HCT116 (cell line): ENCODE measurements at regions not wholly inside any gene's neighbourhood (a gene's known extent, or its start where the extent isn't known, plus 50 kb on each side); places are given as distances from the start of the nearest gene placed in this dataset.

Source experiments
- CTCF ChIP-seq, 3 experiments: fragments of 200-600 bp in 1 of 3; sonication (generic) in 1 of 3; IDR thresholded peaks in 2 of 3; conservative IDR thresholded peaks in 1 of 3; 2 replicates each; pipeline ENCODE4 v1.5.1; 2012 to 2017; ENCODE audit warnings: low read depth in 2 of 3, low read length in 2 of 3, antibody characterized with exemption in 1 of 3, borderline replicate concordance in 1 of 3, control low read depth in 1 of 3, mild to moderate bottlenecking in 1 of 3, mixed read lengths in 1 of 3, mixed run types in 1 of 3, moderate library complexity in 1 of 3; ENCODE audit not compliant: insufficient read depth in 1 of 3
- JUND ChIP-seq: IDR thresholded peaks from 2 replicates; pipeline ENCODE4 v1.6.1; 2012
- MAX ChIP-seq: IDR thresholded peaks from 2 replicates; pipeline ENCODE4 v1.6.1; 2012
- POLR2A ChIP-seq: IDR thresholded peaks from 2 replicates; pipeline ENCODE4 v1.7.0; 2011; ENCODE audit warnings: borderline replicate concordance; ENCODE audit not compliant: insufficient read depth, insufficient read length; ENCODE audit errors: extremely low read depth
- POLR2AphosphoS5 ChIP-seq: IDR thresholded peaks from 2 replicates; pipeline ENCODE4 v1.6.1; 2011; ENCODE audit warnings: mild to moderate bottlenecking, low read depth, low read length, moderate library complexity
- REST ChIP-seq: IDR thresholded peaks from 2 replicates; pipeline ENCODE4 v1.6.1; 2012; ENCODE audit warnings: low read depth
- SIN3A ChIP-seq: IDR thresholded peaks from 2 replicates; pipeline ENCODE4 v1.6.1; 2012; ENCODE audit warnings: low read depth
- SP1 ChIP-seq: IDR thresholded peaks from 2 replicates; pipeline ENCODE4 v1.6.1; 2012; ENCODE audit warnings: low read depth

- TF ChIP-seq CTCF (IDR thresholded peaks at IDR 0.05 in 2 of 3, conservative IDR thresholded peaks at IDR 0.05 in 1 of 3; ENCODE audit: borderline replicate concordance in 1 of 3, insufficient read depth in 1 of 3, low read depth in 2 of 3, low read length in 2 of 3), result no peak
- TF ChIP-seq SP1, result no peak
- no peak for TF ChIP-seq POLR2A
- TF ChIP-seq SIN3A, result no peak
- no peak for TF ChIP-seq MAX
- TF ChIP-seq POLR2AphosphoS5, result no peak
- no peak for TF ChIP-seq REST
- no peak for TF ChIP-seq JUND
Observed at GRCh38 chr3:178201714-178202113, 334.5 kb upstream of the KCNMB2 start.
